ENCODE measurements at regions not wholly inside any gene's neighbourhood (a gene's known extent, or its start where the extent isn't known, plus 50 kb on each side); places are given as distances from the start of the nearest gene placed in this dataset.

DNA sequence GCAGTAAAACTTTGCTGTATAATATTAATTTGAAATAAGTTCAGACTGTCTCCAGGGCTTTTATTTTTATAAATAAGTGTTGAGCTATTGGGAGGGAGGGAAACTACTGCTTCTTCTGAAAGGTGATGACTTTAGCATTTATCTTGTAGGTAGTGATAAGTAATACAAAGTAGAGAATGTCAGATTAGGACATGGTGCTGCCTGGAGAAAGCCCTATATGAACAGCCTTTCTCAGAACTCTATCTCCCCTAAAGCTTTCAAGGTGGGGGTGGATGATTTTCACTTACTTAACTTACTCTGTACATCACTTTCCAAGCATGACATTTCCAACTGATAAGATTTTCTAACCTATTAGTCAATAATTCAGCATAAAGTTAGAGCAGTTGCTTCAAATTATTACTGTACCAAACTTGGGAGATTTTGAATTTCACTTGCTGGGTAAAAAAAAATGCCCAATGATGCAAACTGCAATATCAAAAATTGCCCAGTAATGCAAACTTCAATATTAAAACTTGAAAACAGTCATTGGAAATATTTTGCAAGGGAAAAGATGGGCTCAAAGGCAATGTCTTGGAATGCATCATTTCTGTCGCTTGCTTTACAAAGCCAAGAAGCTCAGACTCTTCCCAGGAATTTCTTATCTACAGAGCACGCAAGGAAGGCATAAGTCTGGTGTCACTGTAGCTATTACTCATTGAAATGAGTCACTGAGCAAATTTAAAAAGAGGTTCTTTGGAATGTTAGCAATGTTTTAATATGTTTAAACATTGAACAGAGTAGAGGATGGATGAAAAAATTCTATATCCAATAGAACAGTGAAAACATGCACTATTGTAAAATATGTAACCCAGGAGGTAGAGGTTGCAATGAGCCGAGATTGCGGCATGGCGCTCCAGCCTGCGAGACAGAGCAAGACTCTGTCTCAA, 569.5 kb downstream of the PSAT1 start:
- no TSS peak for BruUV-seq (replicated peaks)
- H3K4me3 ChIP-seq (ENCODE audit: low read depth, low read length, poor library complexity, severe bottlenecking): no peak overlapping the region
- H3K27ac ChIP-seq (ENCODE audit: low read depth, low read length, poor library complexity, severe bottlenecking): no peak overlapping the region
- DNase-seq (ENCODE audit: low spot score): peak; percentile 33
- ChIA-PET CTCF (no interaction called here), POLR2A (ENCODE audit: low non-redundant PET) (interaction anchor here (0.7 kb wide), 1 partner anchor 37 kb away, joined by 3 read pairs; no protein-coding TSS in a partner anchor)
- H3K27me3 ChIP-seq (replicated peaks; ENCODE audit: insufficient read depth, low read depth, low read length, poor library complexity): no peaks in the 10 kb centered on the region
- H3K4me1 ChIP-seq (ENCODE audit: insufficient read depth, low read length, poor library complexity, severe bottlenecking): peaks cover 13% of the 10 kb centered on the region
- no peaks in the 10 kb centered on the region for H3K9me3 ChIP-seq (ENCODE audit: low read depth, low read length, poor library complexity, severe bottlenecking)
- intact Hi-C loops (cut with micrococcal nuclease; ENCODE audit: unreplicated experiment): loop anchor here (5.0 kb wide), 1 partner anchor 89 kb away; no protein-coding TSS in a partner anchor
- H3K36me3 ChIP-seq (ENCODE audit: insufficient read depth, low read length, poor library complexity, severe bottlenecking): no peaks in the 10 kb centered on the region
- TF ChIP-seq, protein P1, sequence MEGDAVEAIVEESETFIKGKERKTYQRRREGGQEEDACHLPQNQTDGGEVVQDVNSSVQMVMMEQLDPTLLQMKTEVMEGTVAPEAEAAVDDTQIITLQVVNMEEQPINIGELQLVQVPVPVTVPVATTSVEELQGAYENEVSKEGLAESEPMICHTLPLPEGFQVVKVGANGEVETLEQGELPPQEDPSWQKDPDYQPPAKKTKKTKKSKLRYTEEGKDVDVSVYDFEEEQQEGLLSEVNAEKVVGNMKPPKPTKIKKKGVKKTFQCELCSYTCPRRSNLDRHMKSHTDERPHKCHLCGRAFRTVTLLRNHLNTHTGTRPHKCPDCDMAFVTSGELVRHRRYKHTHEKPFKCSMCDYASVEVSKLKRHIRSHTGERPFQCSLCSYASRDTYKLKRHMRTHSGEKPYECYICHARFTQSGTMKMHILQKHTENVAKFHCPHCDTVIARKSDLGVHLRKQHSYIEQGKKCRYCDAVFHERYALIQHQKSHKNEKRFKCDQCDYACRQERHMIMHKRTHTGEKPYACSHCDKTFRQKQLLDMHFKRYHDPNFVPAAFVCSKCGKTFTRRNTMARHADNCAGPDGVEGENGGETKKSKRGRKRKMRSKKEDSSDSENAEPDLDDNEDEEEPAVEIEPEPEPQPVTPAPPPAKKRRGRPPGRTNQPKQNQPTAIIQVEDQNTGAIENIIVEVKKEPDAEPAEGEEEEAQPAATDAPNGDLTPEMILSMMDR (conservative IDR thresholded peaks at IDR 0.05; ENCODE audit: low read depth, low read length): no peak
- TF ChIP-seq EZH2 (IDR thresholded peaks at IDR 0.05; ENCODE audit: borderline replicate concordance, low read depth, low read length, poor library complexity, severe bottlenecking): no peak

DNA sequence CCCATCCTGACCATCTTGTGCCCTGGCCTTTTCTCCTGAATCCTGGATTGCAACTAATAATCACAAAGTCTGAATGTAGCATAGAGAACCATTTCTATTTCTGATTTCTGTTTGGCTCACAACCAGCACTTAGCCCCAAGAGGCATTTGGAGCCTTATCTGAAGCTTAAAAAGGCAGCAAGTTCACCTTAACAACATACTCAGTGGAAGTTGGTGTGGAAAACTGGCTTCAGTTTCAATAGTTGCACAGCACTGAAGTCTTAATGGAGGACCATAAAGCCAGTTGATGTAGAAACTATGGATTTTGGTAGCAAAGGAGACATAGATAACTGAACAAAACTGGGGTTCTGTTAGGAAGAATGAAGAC, 574.1 kb downstream of the PSAT1 start:
- intact Hi-C loops (cut with micrococcal nuclease; ENCODE audit: unreplicated experiment): no loop called here
- H3K4me3 ChIP-seq (ENCODE audit: low read depth, low read length, poor library complexity, severe bottlenecking): no peak overlapping the region
- ChIA-PET CTCF (interaction anchor here (0.5 kb wide), 1 partner anchor 119 kb away, joined by 5 read pairs; no protein-coding TSS in a partner anchor), POLR2A (ENCODE audit: low non-redundant PET) (no interaction called here)
- H3K4me1 ChIP-seq (ENCODE audit: insufficient read depth, low read length, poor library complexity, severe bottlenecking): peaks cover 13% of the 10 kb centered on the region
- H3K36me3 ChIP-seq (ENCODE audit: insufficient read depth, low read length, poor library complexity, severe bottlenecking): no peaks in the 10 kb centered on the region
- no peaks in the 10 kb centered on the region for H3K27me3 ChIP-seq (replicated peaks; ENCODE audit: insufficient read depth, low read depth, low read length, poor library complexity)
- no peak overlapping the region for H3K27ac ChIP-seq (ENCODE audit: low read depth, low read length, poor library complexity, severe bottlenecking)
- no TSS peak for BruUV-seq (replicated peaks)
- TF ChIP-seq EZH2 (IDR thresholded peaks at IDR 0.05; ENCODE audit: borderline replicate concordance, low read depth, low read length, poor library complexity, severe bottlenecking): no peak
- TF ChIP-seq, protein P1 (conservative IDR thresholded peaks at IDR 0.05; ENCODE audit: low read depth, low read length): no peak
- no peak for DNase-seq (ENCODE audit: low spot score)
- no peaks in the 10 kb centered on the region for H3K9me3 ChIP-seq (ENCODE audit: low read depth, low read length, poor library complexity, severe bottlenecking)

DNA sequence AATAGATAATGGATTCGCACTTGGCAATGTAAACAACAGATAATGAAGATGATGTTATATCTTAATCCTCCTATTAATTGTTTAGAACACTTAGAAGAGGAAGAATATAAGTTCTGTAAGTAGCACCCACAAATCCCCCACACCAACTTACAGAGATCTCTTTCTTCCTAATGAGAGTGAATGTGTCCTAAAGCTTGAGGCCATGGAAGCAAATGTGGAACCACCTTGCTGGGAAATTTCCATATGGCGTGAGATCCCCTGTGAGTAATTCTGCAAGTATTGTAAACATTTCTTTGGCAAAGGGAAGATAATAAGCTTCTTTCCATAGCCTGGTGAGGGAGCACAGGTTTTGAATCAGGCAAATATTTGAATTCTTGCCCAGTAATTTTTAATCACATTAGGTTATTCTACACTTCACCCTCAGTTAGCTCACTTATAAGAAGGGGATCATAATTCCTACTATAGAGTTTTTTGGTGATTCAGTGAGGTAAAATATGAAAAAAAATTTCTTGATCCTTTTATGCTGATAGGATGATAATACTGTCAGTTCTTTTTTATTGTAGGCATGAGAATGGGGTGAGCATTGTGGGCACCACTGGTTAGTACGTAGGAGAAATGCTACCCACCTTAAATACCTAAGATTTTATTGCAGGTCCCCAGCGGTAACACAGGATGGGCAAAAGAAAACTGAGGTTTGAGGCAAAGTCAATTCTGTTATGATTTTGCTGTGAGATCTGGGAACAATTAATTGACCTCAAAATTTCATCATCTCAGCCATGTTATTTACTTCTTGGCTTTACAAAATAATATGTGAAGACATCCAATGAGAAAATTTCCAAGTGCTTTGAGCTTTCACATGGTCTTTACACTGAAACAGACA, 574.8 kb downstream of the PSAT1 start:
- peaks cover 13% of the 10 kb centered on the region for H3K4me1 ChIP-seq (ENCODE audit: insufficient read depth, low read length, poor library complexity, severe bottlenecking)
- POLR2A ChIA-PET (ENCODE audit: low non-redundant PET): no interaction called here
- H3K27me3 ChIP-seq (replicated peaks; ENCODE audit: insufficient read depth, low read depth, low read length, poor library complexity): no peaks in the 10 kb centered on the region
- intact Hi-C loops (cut with micrococcal nuclease; ENCODE audit: unreplicated experiment): no loop called here
- H3K4me3 ChIP-seq (ENCODE audit: low read depth, low read length, poor library complexity, severe bottlenecking): no peak overlapping the region
- H3K36me3 ChIP-seq (ENCODE audit: insufficient read depth, low read length, poor library complexity, severe bottlenecking): no peaks in the 10 kb centered on the region
- H3K9me3 ChIP-seq (ENCODE audit: low read depth, low read length, poor library complexity, severe bottlenecking): no peaks in the 10 kb centered on the region
- peak; percentile 19 for DNase-seq (ENCODE audit: low spot score)
- TF ChIP-seq, protein P1 (conservative IDR thresholded peaks at IDR 0.05; ENCODE audit: low read depth, low read length): no peak
- no peak for TF ChIP-seq EZH2 (IDR thresholded peaks at IDR 0.05; ENCODE audit: borderline replicate concordance, low read depth, low read length, poor library complexity, severe bottlenecking)
- H3K27ac ChIP-seq (ENCODE audit: low read depth, low read length, poor library complexity, severe bottlenecking): no peak overlapping the region
- BruUV-seq (replicated peaks): no TSS peak
- CTCF ChIA-PET: interaction anchor here (0.5 kb wide), 1 partner anchor 120 kb away, joined by 5 read pairs; no protein-coding TSS in a partner anchor

All from A673 (cell line).